Trophoblast cell (in vitro differentiated cells and primary cell): ENCODE measurements at regions not wholly inside any gene's neighbourhood (a gene's known extent, or its start where the extent isn't known, plus 50 kb on each side); places are given as distances from the start of the nearest gene placed in this dataset.

Source experiments
- DNase-seq, 2 donors: peaks; one replicate each; pipeline ENCODE4 v3.0.0-alpha.2; 2016
- H2AFZ ChIP-seq: 2 replicates; pipeline ENCODE4 v1.6.1; 2013; ENCODE audit warnings: low read length, moderate library complexity, mild to moderate bottlenecking; ENCODE audit not compliant: insufficient read depth, poor library complexity
- H2AK5ac ChIP-seq: 2 replicates; pipeline ENCODE4 v1.6.1; 2013; ENCODE audit warnings: mild to moderate bottlenecking, low read length
- H2BK120ac ChIP-seq: 2 replicates; pipeline ENCODE4 v1.6.1; 2013; ENCODE audit warnings: low read length, mild to moderate bottlenecking, moderate library complexity; ENCODE audit not compliant: insufficient read depth, poor library complexity
- H2BK12ac ChIP-seq: 2 replicates; pipeline ENCODE4 v1.6.1; 2013; ENCODE audit warnings: mild to moderate bottlenecking, low read length, moderate library complexity
- H2BK5ac ChIP-seq: 2 replicates; pipeline ENCODE4 v1.6.1; 2013; ENCODE audit warnings: low read length, low read depth, moderate library complexity, mild to moderate bottlenecking; ENCODE audit not compliant: poor library complexity
- H3K14ac ChIP-seq: 2 replicates; pipeline ENCODE4 v1.6.1; 2013; ENCODE audit warnings: mild to moderate bottlenecking, low read length
- H3K18ac ChIP-seq: 2 replicates; pipeline ENCODE4 v1.6.1; 2013; ENCODE audit warnings: mild to moderate bottlenecking, low read length
- H3K23ac ChIP-seq: 2 replicates; pipeline ENCODE4 v1.6.1; 2013; ENCODE audit warnings: low read length
- H3K27ac ChIP-seq: 2 replicates; pipeline ENCODE4 v1.5.1; 2013; ENCODE audit warnings: low read depth, mild to moderate bottlenecking, inconsistent platforms, low read length, moderate library complexity
- H3K27me3 ChIP-seq: 2 replicates; pipeline ENCODE4 v1.6.1; 2013; ENCODE audit warnings: inconsistent platforms, mild to moderate bottlenecking, low read length, moderate library complexity; ENCODE audit not compliant: insufficient read depth
- H3K36me3 ChIP-seq, 2 experiments: 1 replicate in 1 of 2; 2 replicates in 1 of 2; pipeline ENCODE4 v1.6.1; 2013; ENCODE audit warnings: low read length in 2 of 2, mild to moderate bottlenecking in 2 of 2, moderate library complexity in 1 of 2; ENCODE audit not compliant: insufficient read depth in 2 of 2, control insufficient read depth in 1 of 2
- H3K4ac ChIP-seq: 2 replicates; pipeline ENCODE4 v1.6.1; 2013; ENCODE audit warnings: low read depth, mild to moderate bottlenecking, low read length, moderate library complexity
- H3K4me1 ChIP-seq, 2 experiments: 1 replicate in 1 of 2; 2 replicates in 1 of 2; pipeline ENCODE4 v1.6.1; 2013; ENCODE audit warnings: low read length in 2 of 2, mild to moderate bottlenecking in 2 of 2, moderate library complexity in 1 of 2; ENCODE audit not compliant: insufficient read depth in 2 of 2, control insufficient read depth in 1 of 2
- H3K4me2 ChIP-seq: 2 replicates; pipeline ENCODE4 v1.6.1; 2013; ENCODE audit warnings: inconsistent platforms, mild to moderate bottlenecking, low read length, moderate library complexity
- H3K4me3 ChIP-seq: 2 replicates; pipeline ENCODE4 v1.5.1; 2013; ENCODE audit warnings: mild to moderate bottlenecking, low read depth, low read length, inconsistent platforms
- H3K79me1 ChIP-seq: one replicate; pipeline ENCODE4 v1.6.1; 2013; ENCODE audit warnings: low read length
- H3K79me2 ChIP-seq: 2 replicates; pipeline ENCODE4 v1.6.1; 2013; ENCODE audit warnings: low read length, mild to moderate bottlenecking; ENCODE audit not compliant: control insufficient read depth, insufficient read depth, poor library complexity
- H3K9ac ChIP-seq: 2 replicates; pipeline ENCODE4 v1.6.1; 2013; ENCODE audit warnings: mild to moderate bottlenecking, low read length
- H3K9me3 ChIP-seq: 2 replicates; pipeline ENCODE4 v1.6.1; 2013; ENCODE audit warnings: low read depth, mild to moderate bottlenecking, control low read depth, inconsistent platforms, low read length; ENCODE audit not compliant: insufficient read depth
- H4K12ac ChIP-seq: 2 replicates; pipeline ENCODE4 v1.6.1; 2013; ENCODE audit warnings: low read depth, mild to moderate bottlenecking, low read length, moderate library complexity
- H4K8ac ChIP-seq: 2 replicates; pipeline ENCODE4 v1.6.1; 2013; ENCODE audit warnings: low read depth, mild to moderate bottlenecking, low read length, moderate library complexity
- H4K91ac ChIP-seq: one replicate; pipeline ENCODE4 v1.6.1; 2013; ENCODE audit warnings: low read depth, mild to moderate bottlenecking, low read length, moderate library complexity
- WGBS: extraction: QIAGEN DNeasy Blood & Tissue Kit; methylation state at CpG from one replicate; pipeline ENCODE4 v1.1.7; 2013; ENCODE audit warnings: missing lambda C conversion rate; ENCODE audit not compliant: insufficient read length, insufficient coverage; ENCODE audit errors: extremely low coverage; 5-methylcytosine and 5-hydroxymethylcytosine counted together

- no peak for DNase-seq
- peaks cover 3% of the 10 kb centered on the region for H3K9me3 ChIP-seq
- no peak overlapping the region for H4K91ac ChIP-seq
- WGBS, result no CpG with 5 or more reads among the region's 17 CpGs
- no peak overlapping the region for H3K14ac ChIP-seq
- H4K12ac ChIP-seq, result no peak overlapping the region
- H3K27ac ChIP-seq, result no peak overlapping the region
- H3K79me2 ChIP-seq, result no peaks in the 10 kb centered on the region
- no peak overlapping the region for H2BK12ac ChIP-seq
- H3K4me2 ChIP-seq, result no peak overlapping the region
- no peak overlapping the region for H3K4me3 ChIP-seq
- H2AK5ac ChIP-seq, result no peak overlapping the region
- H4K8ac ChIP-seq, result no peak overlapping the region
- H3K4me1 ChIP-seq, result no peaks in the 10 kb centered on the region
- no peak overlapping the region for H2AFZ ChIP-seq
- H2BK120ac ChIP-seq, result no peak overlapping the region
- H3K27me3 ChIP-seq, result no peaks in the 10 kb centered on the region
- H3K18ac ChIP-seq, result no peak overlapping the region
- no peak overlapping the region for H3K4ac ChIP-seq
- H3K36me3 ChIP-seq, result no peaks in the 10 kb centered on the region
- H3K79me1 ChIP-seq, result no peaks in the 10 kb centered on the region
- H3K23ac ChIP-seq, result peak overlapping the region; percentile 56
- no peak overlapping the region for H3K9ac ChIP-seq
- no peak overlapping the region for H2BK5ac ChIP-seq
Measured at GRCh38 chr1:30522031-30523004, 201.1 kb downstream of the MATN1 start.

DNA sequence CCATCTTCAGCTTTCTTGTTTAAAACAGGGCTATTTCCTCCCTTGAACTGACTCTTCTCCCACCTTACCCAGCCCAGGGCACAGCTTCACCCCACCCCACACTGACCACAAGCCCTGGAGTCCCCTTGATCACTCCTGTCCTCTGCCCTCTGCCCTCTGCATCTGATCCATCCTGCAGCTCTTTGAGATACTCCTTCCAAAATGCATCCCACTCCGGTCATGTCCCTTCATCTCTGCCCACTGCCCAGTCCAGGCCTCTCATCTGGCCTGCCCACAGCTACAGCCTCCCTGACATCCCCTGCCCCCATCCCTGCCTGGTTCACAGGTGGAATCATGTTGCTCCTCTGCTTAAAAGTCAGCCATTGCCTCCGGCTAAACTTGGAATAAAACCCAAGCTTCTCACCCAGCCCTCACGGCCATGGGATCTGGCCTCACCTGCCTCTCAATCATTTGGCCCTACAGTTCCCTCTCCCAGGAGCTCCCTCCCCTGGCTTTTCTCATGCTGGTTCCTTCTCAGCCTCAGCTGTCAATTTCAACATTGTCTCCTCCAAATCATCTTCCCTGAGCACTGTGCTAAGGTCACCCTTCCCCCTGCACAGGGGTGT lies 202.0 kb downstream of the MATN1 start:
- no peaks in the 10 kb centered on the region for H3K79me1 ChIP-seq

DNA sequence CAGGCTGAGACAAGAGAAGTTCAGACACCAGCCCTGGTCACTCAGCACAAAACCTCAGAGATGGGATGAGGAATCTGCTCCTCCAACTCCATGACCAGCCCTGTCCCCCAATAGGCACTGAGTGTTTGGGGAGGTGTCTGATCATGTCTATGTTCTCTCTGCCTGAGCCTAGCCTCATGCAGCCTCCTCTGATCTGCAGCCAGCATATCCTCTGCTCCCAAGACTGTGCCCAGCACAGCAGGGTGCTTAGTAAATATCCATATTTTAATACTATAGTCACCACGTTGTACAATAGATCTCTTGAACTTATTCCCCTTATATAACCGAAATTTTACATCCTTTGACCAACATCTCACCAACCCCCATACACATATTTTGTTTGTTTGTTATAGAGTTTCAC lies 202.9 kb downstream of the MATN1 start:
- Histone ChIP-seq H2AK5ac (no peak overlapping the region), H4K8ac (no peak overlapping the region), H3K9ac (no peak overlapping the region), H3K4me3 (no peak overlapping the region), H3K4me1 (no peaks in the 10 kb centered on the region), H3K4ac (no peak overlapping the region), H3K79me1 (no peaks in the 10 kb centered on the region), H3K9me3 (peaks cover 3% of the 10 kb centered on the region), H3K36me3 (no peaks in the 10 kb centered on the region), H3K27ac (no peak overlapping the region), H3K23ac (no peak overlapping the region), H2BK5ac (no peak overlapping the region), H2BK12ac (no peak overlapping the region), H3K4me2 (no peak overlapping the region), H3K18ac (no peak overlapping the region), H3K79me2 (no peaks in the 10 kb centered on the region), H4K12ac (no peak overlapping the region), H4K91ac (no peak overlapping the region), H3K27me3 (no peaks in the 10 kb centered on the region), H3K14ac (no peak overlapping the region), H2AFZ (no peak overlapping the region), H2BK120ac (no peak overlapping the region)
- no CpG with 5 or more reads among the region's 2 CpGs for WGBS
- DNase-seq, result no peak

More for the DNA sequence above, 202.0 kb downstream of the MATN1 start:
- WGBS, result no CpG with 5 or more reads among the region's 3 CpGs
- H2BK12ac ChIP-seq, result no peak overlapping the region
- H3K27ac ChIP-seq, result no peak overlapping the region
- H3K27me3 ChIP-seq, result no peaks in the 10 kb centered on the region
- H3K4me1 ChIP-seq, result no peaks in the 10 kb centered on the region
- H3K4ac ChIP-seq, result no peak overlapping the region
- H2AK5ac ChIP-seq, result no peak overlapping the region
- H3K23ac ChIP-seq, result no peak overlapping the region
- H4K12ac ChIP-seq, result no peak overlapping the region
- H3K14ac ChIP-seq, result no peak overlapping the region
- no peak overlapping the region for H2BK5ac ChIP-seq
- no peak overlapping the region for H2AFZ ChIP-seq
- no peak overlapping the region for H4K91ac ChIP-seq
- H4K8ac ChIP-seq, result no peak overlapping the region
- no peak overlapping the region for H2BK120ac ChIP-seq
- H3K36me3 ChIP-seq, result no peaks in the 10 kb centered on the region
- H3K4me2 ChIP-seq, result no peak overlapping the region
- H3K18ac ChIP-seq, result no peak overlapping the region
- peaks cover 3% of the 10 kb centered on the region for H3K9me3 ChIP-seq
- H3K4me3 ChIP-seq, result no peak overlapping the region
- no peak overlapping the region for H3K9ac ChIP-seq
- H3K79me2 ChIP-seq, result no peaks in the 10 kb centered on the region
- DNase-seq, result no peak

GRCh38 chr1:30519201-30519763 lies 204.1 kb downstream of the MATN1 start:
- Histone ChIP-seq H3K23ac (no peak overlapping the region), H3K18ac (no peak overlapping the region), H3K79me2 (no peaks in the 10 kb centered on the region), H3K4me2 (no peak overlapping the region), H2BK12ac (no peak overlapping the region), H3K4me1 (no peaks in the 10 kb centered on the region), H3K36me3 (no peaks in the 10 kb centered on the region), H3K79me1 (no peaks in the 10 kb centered on the region), H3K4me3 (no peak overlapping the region), H2AFZ (no peak overlapping the region), H3K9me3 (peaks cover 3% of the 10 kb centered on the region), H4K91ac (no peak overlapping the region), H4K12ac (no peak overlapping the region), H3K4ac (no peak overlapping the region), H4K8ac (no peak overlapping the region), H3K27ac (no peak overlapping the region), H2BK120ac (no peak overlapping the region), H3K27me3 (no peaks in the 10 kb centered on the region), H3K9ac (no peak overlapping the region), H3K14ac (no peak overlapping the region), H2AK5ac (no peak overlapping the region), H2BK5ac (no peak overlapping the region)
- no peak for DNase-seq
- 100% methylated on average over 3 of the region's 4 CpGs for whole genome bisulfite sequencing
